ENCODE measurements at regions not wholly inside any gene's neighbourhood (a gene's known extent, or its start where the extent isn't known, plus 50 kb on each side); places are given as distances from the start of the nearest gene placed in this dataset.

- peak in 2 of 4 experiments; percentile 10 to 25 for DNase-seq
Observed at GRCh38 chr3:42345811-42346210, 64.6 kb downstream of the LYZL4 start.

DNA sequence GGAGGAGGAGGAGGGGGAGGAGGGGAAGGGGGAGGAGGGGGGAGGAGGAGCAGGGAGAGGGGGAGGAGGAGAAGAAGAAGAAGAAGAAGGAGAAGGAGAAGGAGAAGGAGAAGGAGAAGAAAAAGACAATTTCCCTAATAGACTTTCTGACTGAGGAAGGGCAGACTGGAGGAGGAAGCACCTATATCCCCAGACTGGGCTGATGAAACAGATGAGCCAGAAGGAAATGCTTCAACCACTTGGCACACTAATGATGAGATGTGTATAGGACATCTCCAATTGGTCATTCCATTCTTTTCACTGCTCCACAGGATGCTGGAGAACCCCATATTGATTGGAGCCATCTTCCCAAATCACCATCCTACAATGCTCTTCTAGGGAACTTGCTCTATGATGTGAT, 69.9 kb downstream of the LYZL4 start:
- DNase-seq, result no peak

DNA sequence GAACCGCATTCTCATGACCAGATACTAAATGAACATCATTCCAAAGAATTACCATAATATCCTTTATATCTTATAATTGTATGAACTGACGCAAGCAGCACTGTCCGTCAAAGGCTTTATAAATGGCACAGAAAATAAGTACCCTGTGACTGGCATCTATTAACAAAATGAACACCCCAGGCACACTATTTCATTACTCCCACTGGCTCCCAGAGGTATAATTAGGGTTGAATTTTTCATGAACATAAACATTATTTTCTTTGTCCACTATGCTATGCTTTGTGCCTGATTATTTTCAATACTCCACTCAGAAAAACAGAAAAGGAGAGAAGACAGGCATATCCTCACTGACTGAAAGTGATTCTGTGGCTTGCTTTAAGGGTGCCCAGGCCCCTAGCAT, 71.1 kb downstream of the LYZL4 start:
- DNase-seq, result no peak

DNA sequence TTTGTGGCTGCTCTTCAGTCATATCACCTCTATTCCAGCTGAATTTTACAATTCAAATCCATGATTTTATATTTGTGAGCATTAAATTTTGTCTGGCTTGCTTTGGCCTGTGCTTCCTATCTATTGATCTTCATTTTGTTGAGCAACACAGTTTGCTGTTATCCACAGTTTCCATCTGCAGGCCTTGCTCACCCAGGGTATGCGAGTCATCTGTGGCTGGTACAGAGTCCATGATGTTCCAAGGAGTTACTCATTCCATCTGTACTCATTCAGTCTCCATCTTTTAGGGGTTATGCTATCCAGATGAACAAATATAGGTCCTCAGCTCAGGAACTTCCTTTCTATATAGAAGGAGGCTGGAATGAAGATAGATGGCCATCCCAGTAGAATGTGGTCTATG, 70.1 kb upstream of the CCK start:
- DNase-seq, result no peak

- DNase-seq, result no peak
Observed at GRCh38 chr3:42317137-42317536, 51.2 kb upstream of the CCK start.
